ENCODE measurements at regions not wholly inside any gene's neighbourhood (a gene's known extent, or its start where the extent isn't known, plus 50 kb on each side); places are given as distances from the start of the nearest gene placed in this dataset.

DNA sequence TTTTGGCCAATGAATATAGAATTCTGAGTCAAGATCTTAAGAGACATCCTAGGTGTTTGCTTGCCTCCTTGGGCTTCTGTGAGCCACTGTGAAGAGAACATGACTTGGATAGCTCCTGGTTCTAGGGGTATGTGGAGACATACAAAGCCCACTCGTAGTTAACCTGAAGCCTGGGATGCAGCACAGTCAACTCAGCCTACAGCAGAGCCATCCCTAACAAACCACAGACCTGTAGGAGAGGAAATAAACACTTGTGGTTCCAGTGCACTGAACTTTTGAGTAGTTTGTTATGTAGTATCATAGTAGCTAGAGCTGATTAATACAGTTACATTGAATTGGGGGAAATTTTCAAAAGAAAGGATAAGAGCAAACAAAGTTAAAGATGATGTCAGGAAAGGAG lies 474.4 kb upstream of the HSF2 start:
- no peak for TF ChIP-seq PHF5A (CRISPR knock-in tag; IDR thresholded peaks at IDR 0.05; ENCODE audit: low read depth, unreplicated experiment)
- in situ Hi-C loops (cut with HindIII; ENCODE audit: extremely low pct_ligation_motif_present, low pct_unique_long_range_greater_than_20kb), result no loop called here
- H3K9ac ChIP-seq (ENCODE audit: insufficient read depth, low read depth, low read length), result no peak overlapping the region
- POLR2A ChIA-PET, result interaction anchor here (0.6 kb wide), 1 partner anchor 569 kb away, joined by 3 read pairs; no protein-coding TSS in a partner anchor
- no peak overlapping the region for H3K27ac ChIP-seq (ENCODE audit: extremely low read length, insufficient read depth, low read length)
- DNase-seq (ENCODE audit: low spot score) (no peak), FAIRE-seq (no peak), ATAC-seq (no peak)
- no peaks in the 10 kb centered on the region for H4K20me1 ChIP-seq (ENCODE audit: insufficient read depth, low read length)
- H3K9me3 ChIP-seq (ENCODE audit: low read length), result no peaks in the 10 kb centered on the region
- WGBS (ENCODE audit: low lambda C conversion rate), result 0% methylated on average over 1 of the region's 1 CpG
- no peaks in the 10 kb centered on the region for H3K36me3 ChIP-seq (replicated peaks in 1 of 2; ENCODE audit: control insufficient read depth in 1 of 2, insufficient read depth in 2 of 2, low read length in 2 of 2)
- BruUV-seq (replicated peaks), result no TSS peak
- H3K4me2 ChIP-seq (ENCODE audit: low read depth, low read length), result no peak overlapping the region
- H3K4me1 ChIP-seq (ENCODE audit: insufficient read depth, low read length), result no peaks in the 10 kb centered on the region
- no peak overlapping the region for H3K4me3 ChIP-seq (replicated peaks in 1 of 3; ENCODE audit: insufficient read depth in 1 of 3, low read depth in 2 of 3, low read length in 3 of 3)
- intact Hi-C loops (cut with micrococcal nuclease; ENCODE audit: unreplicated experiment), result no loop called here
- H2AFZ ChIP-seq (ENCODE audit: low read length), result no peak overlapping the region
- no peaks in the 10 kb centered on the region for H3K79me2 ChIP-seq (ENCODE audit: insufficient read depth, low read length)
- H3K27me3 ChIP-seq (ENCODE audit: control insufficient read depth in 1 of 2, insufficient read depth in 2 of 2, low read length in 2 of 2), result no peaks in the 10 kb centered on the region
- CTCF ChIA-PET (ENCODE audit: low intra/inter-chr PET ratio, low total read pairs), result no interaction called here

DNA sequence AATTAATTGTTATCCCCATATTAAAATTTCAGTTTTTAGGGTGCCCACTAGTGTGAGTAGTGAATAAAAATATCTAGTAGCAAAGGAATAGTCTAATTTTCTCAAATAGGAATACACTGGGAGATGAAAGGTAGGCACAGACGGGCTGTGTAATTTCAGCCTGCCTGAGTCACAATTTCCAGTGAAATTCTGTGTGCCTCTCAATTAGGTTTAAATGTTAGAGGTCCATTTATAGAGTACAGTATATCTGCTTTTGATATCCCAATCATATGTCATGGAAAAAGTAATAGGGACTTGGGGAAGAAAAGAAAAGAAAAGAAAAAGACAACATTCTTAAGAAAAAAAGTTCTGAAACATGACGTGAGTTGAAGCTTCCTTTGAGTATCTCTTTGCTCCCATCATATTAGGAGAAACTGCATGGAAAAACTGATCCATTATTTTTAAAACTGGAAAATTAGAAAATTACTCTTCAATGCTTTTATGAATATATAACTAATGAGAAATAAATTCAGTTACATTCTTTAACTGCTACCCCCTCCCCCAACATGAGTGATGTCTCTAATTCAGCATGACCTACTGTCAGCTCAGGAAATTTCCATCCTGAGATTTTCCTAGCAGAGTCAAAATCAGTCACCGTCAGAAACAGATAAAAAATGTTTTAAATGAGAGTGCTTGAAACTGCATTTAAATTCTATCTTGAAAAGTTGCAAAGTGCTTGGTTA lies 473.8 kb upstream of the HSF2 start:
- H4K20me1 ChIP-seq (ENCODE audit: insufficient read depth, low read length), result no peaks in the 10 kb centered on the region
- ChIA-PET POLR2A (interaction anchor here (0.6 kb wide), 1 partner anchor 570 kb away, joined by 3 read pairs; no protein-coding TSS in a partner anchor), CTCF (ENCODE audit: low intra/inter-chr PET ratio, low total read pairs) (no interaction called here)
- H3K4me3 ChIP-seq (replicated peaks in 1 of 3; ENCODE audit: insufficient read depth in 1 of 3, low read depth in 2 of 3, low read length in 3 of 3), result no peak overlapping the region
- FAIRE-seq, result no peak
- no peak for DNase-seq (ENCODE audit: low spot score)
- TF ChIP-seq NRL (CRISPR knock-in tag; IDR thresholded peaks at IDR 0.05; ENCODE audit: borderline replicate concordance) (no peak), ZNF607 (CRISPR knock-in tag; IDR thresholded peaks at IDR 0.05; ENCODE audit: borderline replicate concordance) (no peak), HNRNPK (IDR thresholded peaks at IDR 0.05; ENCODE audit: low read depth, low read length, poor library complexity, severe bottlenecking) (no peak), SP5 (CRISPR knock-in tag; IDR thresholded peaks at IDR 0.05; ENCODE audit: borderline replicate concordance, low read depth) (no peak), CBX1 (IDR thresholded peaks at IDR 0.05; ENCODE audit: low read depth) (no peak), SRF (IDR thresholded peaks at IDR 0.05; ENCODE audit: low read depth, low read length) (no peak), ZNF317 (CRISPR knock-in tag; IDR thresholded peaks at IDR 0.05) (no peak), SMC3 (IDR thresholded peaks at IDR 0.05; ENCODE audit: low read length) (no peak)
- WGBS (ENCODE audit: low lambda C conversion rate), result under 1% methylated on average over 3 of the region's 3 CpGs
- no peaks in the 10 kb centered on the region for H3K4me1 ChIP-seq (ENCODE audit: insufficient read depth, low read length)
- no peaks in the 10 kb centered on the region for H3K79me2 ChIP-seq (ENCODE audit: insufficient read depth, low read length)
- no peak for ATAC-seq
- intact Hi-C loops (cut with micrococcal nuclease; ENCODE audit: unreplicated experiment), result no loop called here
- no TSS peak for BruUV-seq (replicated peaks)
- no peak overlapping the region for H3K27ac ChIP-seq (ENCODE audit: extremely low read length, insufficient read depth, low read length)
- no peaks in the 10 kb centered on the region for H3K9me3 ChIP-seq (ENCODE audit: low read length)
- no peaks in the 10 kb centered on the region for H3K36me3 ChIP-seq (replicated peaks in 1 of 2; ENCODE audit: control insufficient read depth in 1 of 2, insufficient read depth in 2 of 2, low read length in 2 of 2)
- H3K27me3 ChIP-seq (ENCODE audit: control insufficient read depth in 1 of 2, insufficient read depth in 2 of 2, low read length in 2 of 2), result no peaks in the 10 kb centered on the region
- H3K4me2 ChIP-seq (ENCODE audit: low read depth, low read length), result no peak overlapping the region
- no peak overlapping the region for H2AFZ ChIP-seq (ENCODE audit: low read length)
- in situ Hi-C loops (cut with HindIII; ENCODE audit: extremely low pct_ligation_motif_present, low pct_unique_long_range_greater_than_20kb), result no loop called here
- H3K9ac ChIP-seq (ENCODE audit: insufficient read depth, low read depth, low read length), result no peak overlapping the region
